CD4-positive, CD25-positive, alpha-beta regulatory T cell (primary cell): ENCODE measurements at regions not wholly inside any gene's neighbourhood (a gene's known extent, or its start where the extent isn't known, plus 50 kb on each side); places are given as distances from the start of the nearest gene placed in this dataset.
"Not testable (repeated sequence)": the region's sequence is repeated elsewhere in the genome, so short reads cannot be mapped to it uniquely, and the experiment has no call there.

Experiments
- ATAC-seq, 2 donors: fragments of 150-1000 bp; cut with Tn5 transposase; one replicate each; pipeline ENCODE4 v1.10.0; 2021; ENCODE audit warnings: low read depth in 2 of 2, moderate number of reproducible peaks in 2 of 2, moderate library complexity in 1 of 2
- DNase-seq, 3 donors: peaks; one replicate each; pipeline versions ENCODE4 v3.0.0 to v3.0.0-alpha.2; 2012 to 2022; ENCODE audit warnings: mixed read lengths in 1 of 3
- H3K27ac ChIP-seq: one replicate; pipeline ENCODE4 v1.7.0; 2013; ENCODE audit warnings: mild to moderate bottlenecking, low read length; ENCODE audit not compliant: insufficient read depth, poor library complexity, severe bottlenecking
- H3K27me3 ChIP-seq: one replicate; pipeline ENCODE4 v1.7.0; 2013; ENCODE audit warnings: low read length; ENCODE audit not compliant: control insufficient read depth, insufficient read depth
- H3K36me3 ChIP-seq: one replicate; pipeline ENCODE4 v1.7.0; 2013; ENCODE audit warnings: mild to moderate bottlenecking, low read length, moderate library complexity; ENCODE audit not compliant: control insufficient read depth, insufficient read depth
- H3K4me1 ChIP-seq: 2 replicates; pipeline ENCODE4 v1.7.0; 2013; ENCODE audit warnings: mild to moderate bottlenecking, low read length; ENCODE audit not compliant: insufficient read depth, control insufficient read depth, poor library complexity, severe bottlenecking
- H3K4me3 ChIP-seq: one replicate; pipeline ENCODE4 v1.7.0; 2013; ENCODE audit warnings: low read depth, mild to moderate bottlenecking, low read length, moderate library complexity
- H3K9me3 ChIP-seq, 2 experiments: 1 replicate in 1 of 2; 2 replicates in 1 of 2; pipeline ENCODE4 v1.7.0; 2013; ENCODE audit warnings: low read length in 2 of 2, mild to moderate bottlenecking in 1 of 2, moderate library complexity in 1 of 2; ENCODE audit not compliant: control insufficient read depth in 2 of 2
- H3K27ac Mint-ChIP-seq, 3 donors: one replicate each; pipeline ENCODE4 v1.8.0; 2020 to 2022; ENCODE audit warnings: mild to moderate bottlenecking in 3 of 3, mixed read lengths in 3 of 3, moderate library complexity in 2 of 3
- H3K27me3 Mint-ChIP-seq: one replicate; pipeline ENCODE4 v1.8.0; 2022; ENCODE audit warnings: mild to moderate bottlenecking, mixed read lengths
- H3K36me3 Mint-ChIP-seq: one replicate; pipeline ENCODE4 v1.8.0; 2020; ENCODE audit warnings: mixed read lengths
- H3K4me1 Mint-ChIP-seq, 4 donors: one replicate each; pipeline ENCODE4 v1.8.0; 2020 to 2022; ENCODE audit warnings: mixed read lengths in 4 of 4, mild to moderate bottlenecking in 1 of 4
- H3K4me3 Mint-ChIP-seq, 4 donors: one replicate each; pipeline ENCODE4 v1.8.0; 2020 to 2022; ENCODE audit warnings: mild to moderate bottlenecking in 4 of 4, mixed read lengths in 4 of 4, moderate library complexity in 3 of 4
- H3K9me3 Mint-ChIP-seq, 7 donors: one replicate each; pipeline ENCODE4 v1.8.0; 2020 to 2022; ENCODE audit warnings: mixed read lengths in 7 of 7, mild to moderate bottlenecking in 3 of 7, moderate library complexity in 2 of 7

- not testable (repeated sequence) for DNase-seq, H3K4me1 ChIP-seq, H3K9me3 Mint-ChIP-seq, H3K4me3 Mint-ChIP-seq, H3K27me3 Mint-ChIP-seq, H3K9me3 ChIP-seq, H3K27ac Mint-ChIP-seq, H3K27ac ChIP-seq, H3K4me3 ChIP-seq, ATAC-seq, H3K27me3 ChIP-seq, H3K36me3 Mint-ChIP-seq, H3K36me3 ChIP-seq, H3K4me1 Mint-ChIP-seq
These were observed 3967.6 kb upstream of the TPTE start for GRCh38 chr21:6553505-6554376.

DNA sequence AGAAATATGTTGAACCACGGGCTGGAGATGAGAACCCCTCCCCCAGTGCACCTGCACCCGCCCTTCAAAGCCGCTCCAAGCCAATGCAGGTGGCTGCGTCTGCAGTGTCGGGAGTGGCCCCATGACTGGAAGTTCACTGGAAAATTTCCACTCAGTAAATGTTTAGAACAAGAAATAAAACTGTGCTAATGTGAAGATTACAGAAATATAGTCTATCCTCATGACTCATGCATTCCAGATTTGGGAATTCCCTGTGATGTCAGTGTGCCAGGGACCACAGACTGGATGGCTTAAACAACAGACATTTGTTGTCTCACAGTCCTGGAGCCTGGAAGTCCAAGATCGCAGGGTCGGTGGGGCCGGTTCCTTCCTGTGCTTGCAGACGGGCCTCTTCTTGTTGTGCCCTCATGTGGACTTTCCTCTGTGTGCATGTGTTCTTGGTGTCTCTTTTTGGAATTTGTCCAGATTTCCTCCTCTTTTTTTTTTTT is 3967.0 kb upstream of the TPTE start:
- not testable (repeated sequence) for H3K9me3 Mint-ChIP-seq, H3K4me3 ChIP-seq, H3K27ac Mint-ChIP-seq, H3K4me3 Mint-ChIP-seq, H3K4me1 Mint-ChIP-seq, H3K36me3 Mint-ChIP-seq, DNase-seq, H3K27ac ChIP-seq, ATAC-seq, H3K4me1 ChIP-seq, H3K27me3 Mint-ChIP-seq, H3K36me3 ChIP-seq, H3K9me3 ChIP-seq, H3K27me3 ChIP-seq

DNA sequence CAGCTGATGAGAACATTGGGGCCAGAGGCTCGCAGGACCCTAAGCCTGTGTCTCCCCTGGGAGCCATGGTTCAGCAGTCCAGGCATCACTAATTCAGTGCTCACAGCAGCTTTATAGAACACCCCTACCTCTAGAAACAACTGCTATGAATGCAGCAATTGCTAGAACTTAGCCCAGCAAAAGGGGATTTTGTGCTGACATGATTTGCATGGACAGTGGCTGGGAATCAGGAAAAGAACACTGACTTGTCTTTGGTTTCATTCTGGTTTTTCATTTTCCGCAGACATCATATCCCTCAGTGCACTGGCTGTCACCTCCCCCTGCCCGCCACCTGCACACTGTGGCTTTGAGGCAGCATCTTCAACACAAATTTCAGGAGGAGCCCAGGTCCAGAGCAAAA is 3964.9 kb upstream of the TPTE start:
- ATAC-seq, H3K36me3 ChIP-seq, H3K27me3 ChIP-seq, H3K27me3 Mint-ChIP-seq, H3K9me3 Mint-ChIP-seq, H3K4me3 Mint-ChIP-seq, H3K4me1 ChIP-seq, H3K4me1 Mint-ChIP-seq, H3K27ac ChIP-seq, H3K9me3 ChIP-seq, DNase-seq, H3K27ac Mint-ChIP-seq, H3K4me3 ChIP-seq, H3K36me3 Mint-ChIP-seq: not testable (repeated sequence)

GRCh38 chr21:6557415-6557814 is 3964.0 kb upstream of the TPTE start:
- H3K9me3 ChIP-seq, H3K4me1 ChIP-seq, H3K4me1 Mint-ChIP-seq, H3K36me3 ChIP-seq, H3K36me3 Mint-ChIP-seq, H3K27ac Mint-ChIP-seq, H3K27me3 Mint-ChIP-seq, H3K4me3 Mint-ChIP-seq, H3K27me3 ChIP-seq, DNase-seq, ATAC-seq, H3K4me3 ChIP-seq, H3K27ac ChIP-seq, H3K9me3 Mint-ChIP-seq: not testable (repeated sequence)

- not testable (repeated sequence) for H3K9me3 ChIP-seq, H3K27ac Mint-ChIP-seq, H3K4me1 Mint-ChIP-seq, H3K9me3 Mint-ChIP-seq, H3K36me3 ChIP-seq, H3K4me3 Mint-ChIP-seq, H3K4me1 ChIP-seq, ATAC-seq, H3K4me3 ChIP-seq, H3K27me3 Mint-ChIP-seq, DNase-seq, H3K36me3 Mint-ChIP-seq, H3K27me3 ChIP-seq, H3K27ac ChIP-seq
These were observed 3960.2 kb upstream of the TPTE start for GRCh38 chr21:6561168-6561567.

GRCh38 chr21:6561578-6561977 is 3959.8 kb upstream of the TPTE start:
- H3K4me1 Mint-ChIP-seq, H3K4me3 Mint-ChIP-seq, ATAC-seq, H3K27me3 Mint-ChIP-seq, H3K27ac Mint-ChIP-seq, H3K36me3 Mint-ChIP-seq, H3K9me3 ChIP-seq, H3K9me3 Mint-ChIP-seq, H3K27me3 ChIP-seq, H3K36me3 ChIP-seq, DNase-seq, H3K4me1 ChIP-seq, H3K27ac ChIP-seq, H3K4me3 ChIP-seq: not testable (repeated sequence)

- H3K9me3 Mint-ChIP-seq, H3K27ac ChIP-seq, H3K27me3 ChIP-seq, DNase-seq, H3K4me3 Mint-ChIP-seq, H3K36me3 Mint-ChIP-seq, ATAC-seq, H3K27me3 Mint-ChIP-seq, H3K27ac Mint-ChIP-seq, H3K4me1 Mint-ChIP-seq, H3K9me3 ChIP-seq, H3K4me3 ChIP-seq, H3K36me3 ChIP-seq, H3K4me1 ChIP-seq: not testable (repeated sequence)
These were observed 3956.7 kb upstream of the TPTE start for GRCh38 chr21:6564543-6565166.
